HG03139 (cell line): ENCODE measurements at regions not wholly inside any gene's neighbourhood (a gene's known extent, or its start where the extent isn't known, plus 50 kb on each side); places are given as distances from the start of the nearest gene placed in this dataset.
"Not testable (repeated sequence)": the region's sequence is repeated elsewhere in the genome, so short reads cannot be mapped to it uniquely, and the experiment has no call there.

Experiments used
- ATAC-seq: cut with Tn5 transposase; IDR thresholded peaks from one replicate; pipeline ENCODE4 v1.9.1; 2021; ENCODE audit not compliant: unreplicated experiment

- no peak for ATAC-seq
These were observed 276.8 kb downstream of the PYDC2 start for GRCh38 chr3:191737742-191738141.

- ATAC-seq: no peak
These were observed 279.7 kb downstream of the PYDC2 start for GRCh38 chr3:191740712-191741111.

- ATAC-seq: not testable (repeated sequence)
These were observed 280.9 kb downstream of the PYDC2 start for GRCh38 chr3:191741847-191742350.

- no peak for ATAC-seq
These were observed 282.3 kb downstream of the PYDC2 start for GRCh38 chr3:191743283-191743682.

GRCh38 chr3:191750618-191751017 is 289.7 kb downstream of the PYDC2 start:
- no peak for ATAC-seq

GRCh38 chr3:191753196-191753595 is 292.2 kb downstream of the PYDC2 start:
- no peak for ATAC-seq

GRCh38 chr3:191761906-191762305 is 300.9 kb downstream of the PYDC2 start:
- ATAC-seq: no peak

- ATAC-seq: no peak
These were observed 301.5 kb downstream of the PYDC2 start for GRCh38 chr3:191762323-191762960.

- ATAC-seq: no peak
These were observed 307.5 kb downstream of the PYDC2 start for GRCh38 chr3:191768421-191768820.

GRCh38 chr3:191770541-191770940 is 309.6 kb downstream of the PYDC2 start:
- no peak for ATAC-seq

- no peak for ATAC-seq
These were observed 313.5 kb downstream of the PYDC2 start for GRCh38 chr3:191774485-191774884.

- no peak for ATAC-seq
These were observed 314.7 kb downstream of the PYDC2 start for GRCh38 chr3:191775451-191776233.

GRCh38 chr3:191781044-191781443 is 320.1 kb downstream of the PYDC2 start:
- ATAC-seq: no peak

GRCh38 chr3:191783024-191783423 is 322.1 kb downstream of the PYDC2 start:
- no peak for ATAC-seq

GRCh38 chr3:191790934-191791333 is 330.0 kb downstream of the PYDC2 start:
- ATAC-seq: no peak

GRCh38 chr3:191792580-191792979 is 331.6 kb downstream of the PYDC2 start:
- no peak for ATAC-seq

GRCh38 chr3:191795196-191795595 is 334.2 kb downstream of the PYDC2 start:
- no peak for ATAC-seq

GRCh38 chr3:191797271-191797670 is 336.3 kb downstream of the PYDC2 start:
- ATAC-seq: no peak

GRCh38 chr3:191802671-191803070 is 341.7 kb downstream of the PYDC2 start:
- no peak for ATAC-seq

- no peak for ATAC-seq
These were observed 344.0 kb downstream of the PYDC2 start for GRCh38 chr3:191804935-191805334.

GRCh38 chr3:191808073-191808472 is 347.1 kb downstream of the PYDC2 start:
- no peak for ATAC-seq

GRCh38 chr3:191809326-191809949 is 348.5 kb downstream of the PYDC2 start:
- no peak for ATAC-seq
